HEK293T (cell line): ENCODE measurements at regions not wholly inside any gene's neighbourhood (a gene's known extent, or its start where the extent isn't known, plus 50 kb on each side); places are given as distances from the start of the nearest gene placed in this dataset.

Source experiments
- ARNT ChIP-seq: fragments of 450-650 bp; IDR thresholded peaks from 2 replicates; pipeline ENCODE4 v1.6.1; 2017; ENCODE audit warnings: mild to moderate bottlenecking
- BHLHE40 ChIP-seq: fragments of 450-650 bp; IDR thresholded peaks from 2 replicates; pipeline ENCODE4 v1.6.1; 2016; ENCODE audit warnings: mild to moderate bottlenecking, moderate library complexity, borderline replicate concordance
- FOXA1 ChIP-seq: fragments of 450-650 bp; IDR thresholded peaks from 2 replicates; pipeline ENCODE4 v1.6.1; 2016; ENCODE audit warnings: mild to moderate bottlenecking
- L3MBTL2 ChIP-seq: fragments of 450-650 bp; conservative IDR thresholded peaks from 2 replicates; pipeline ENCODE4 v1.6.1; 2016; ENCODE audit warnings: mild to moderate bottlenecking
- LEF1 ChIP-seq: fragments of 450-650 bp; IDR thresholded peaks from 2 replicates; pipeline ENCODE4 v1.6.1; 2017; ENCODE audit warnings: mild to moderate bottlenecking, borderline replicate concordance
- SP1 ChIP-seq: fragments of 450-650 bp; IDR thresholded peaks from 2 replicates; pipeline ENCODE4 v1.6.1; 2017
- ZNF384 ChIP-seq: fragments of 450-650 bp; IDR thresholded peaks from 2 replicates; pipeline ENCODE4 v1.6.1; 2016

- no peak for TF ChIP-seq L3MBTL2
- TF ChIP-seq FOXA1: no peak
- no peak for TF ChIP-seq LEF1
- no peak for TF ChIP-seq BHLHE40
- no peak for TF ChIP-seq SP1
- TF ChIP-seq ZNF384: no peak
- no peak for TF ChIP-seq ARNT
Measured at GRCh38 chr4:11970754-11971153, 542.1 kb upstream of the HS3ST1 start.
